ENCODE measurements at regions not wholly inside any gene's neighbourhood (a gene's known extent, or its start where the extent isn't known, plus 50 kb on each side); places are given as distances from the start of the nearest gene placed in this dataset.

GRCh38 chr7:13282377-13282980, 595.0 kb downstream of the ARL4A start:
- no peak overlapping the region for H3K4me3 ChIP-seq (ENCODE audit: low read length)
- DNase-seq (ENCODE audit: low read depth) = peak; percentile 39
- TF ChIP-seq, protein P1, sequence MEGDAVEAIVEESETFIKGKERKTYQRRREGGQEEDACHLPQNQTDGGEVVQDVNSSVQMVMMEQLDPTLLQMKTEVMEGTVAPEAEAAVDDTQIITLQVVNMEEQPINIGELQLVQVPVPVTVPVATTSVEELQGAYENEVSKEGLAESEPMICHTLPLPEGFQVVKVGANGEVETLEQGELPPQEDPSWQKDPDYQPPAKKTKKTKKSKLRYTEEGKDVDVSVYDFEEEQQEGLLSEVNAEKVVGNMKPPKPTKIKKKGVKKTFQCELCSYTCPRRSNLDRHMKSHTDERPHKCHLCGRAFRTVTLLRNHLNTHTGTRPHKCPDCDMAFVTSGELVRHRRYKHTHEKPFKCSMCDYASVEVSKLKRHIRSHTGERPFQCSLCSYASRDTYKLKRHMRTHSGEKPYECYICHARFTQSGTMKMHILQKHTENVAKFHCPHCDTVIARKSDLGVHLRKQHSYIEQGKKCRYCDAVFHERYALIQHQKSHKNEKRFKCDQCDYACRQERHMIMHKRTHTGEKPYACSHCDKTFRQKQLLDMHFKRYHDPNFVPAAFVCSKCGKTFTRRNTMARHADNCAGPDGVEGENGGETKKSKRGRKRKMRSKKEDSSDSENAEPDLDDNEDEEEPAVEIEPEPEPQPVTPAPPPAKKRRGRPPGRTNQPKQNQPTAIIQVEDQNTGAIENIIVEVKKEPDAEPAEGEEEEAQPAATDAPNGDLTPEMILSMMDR (conservative IDR thresholded peaks at IDR 0.05; ENCODE audit: low read length) = peak; percentile 60

DNA sequence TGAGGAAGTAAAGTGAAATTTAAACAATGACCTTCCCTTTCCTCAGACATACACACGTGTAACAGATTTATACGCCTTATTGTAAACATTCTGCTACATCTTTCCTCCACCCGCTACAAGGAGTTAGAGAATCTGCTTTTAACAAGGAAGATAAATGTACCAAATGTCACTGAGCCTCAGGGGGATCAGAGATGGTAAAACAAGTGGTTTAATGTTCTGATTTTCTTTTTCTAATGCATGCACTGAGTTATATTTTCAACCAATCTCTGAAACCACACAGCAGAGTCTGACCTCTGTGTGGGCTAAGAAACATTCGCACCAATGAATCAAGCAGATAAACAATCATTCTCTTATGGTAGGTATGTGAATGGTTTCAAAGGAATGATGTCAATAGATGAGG, 599.5 kb downstream of the ARL4A start:
- DNase-seq (ENCODE audit: low read depth) = no peak
- TF ChIP-seq, protein P1 (conservative IDR thresholded peaks at IDR 0.05; ENCODE audit: low read length) = no peak

GRCh38 chr7:13288516-13288915, 601.1 kb downstream of the ARL4A start:
- TF ChIP-seq, protein P1 (conservative IDR thresholded peaks at IDR 0.05; ENCODE audit: low read length) = no peak
- peak; percentile 3 for DNase-seq (ENCODE audit: low read depth)
- H3K4me3 ChIP-seq (ENCODE audit: low read length) = no peak overlapping the region

More for the DNA sequence above, 599.5 kb downstream of the ARL4A start:
- H3K4me3 ChIP-seq (ENCODE audit: low read length) = no peak overlapping the region

DNA sequence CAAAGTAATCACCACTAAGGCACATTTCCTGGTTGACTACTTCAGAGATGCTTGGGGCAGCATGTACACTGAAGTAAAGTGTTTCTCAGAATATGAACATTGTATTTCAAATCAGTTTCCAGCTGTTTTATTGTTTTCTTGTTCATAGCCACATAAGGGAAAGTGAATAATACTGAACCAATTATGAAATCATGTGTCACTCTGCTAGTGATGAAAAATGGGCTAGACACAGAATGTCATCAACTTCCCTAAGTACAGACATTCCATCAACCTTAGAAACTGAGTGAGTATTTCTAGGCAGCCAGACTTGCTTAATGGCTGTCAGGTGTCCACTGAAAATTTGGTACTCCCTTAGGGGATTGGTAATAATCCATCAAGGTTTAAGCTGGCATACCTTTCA, 603.5 kb downstream of the ARL4A start:
- no peak overlapping the region for H3K4me3 ChIP-seq (ENCODE audit: low read length)
- DNase-seq (ENCODE audit: low read depth) = peak; percentile 21
- TF ChIP-seq, protein P1 (conservative IDR thresholded peaks at IDR 0.05; ENCODE audit: low read length) = no peak

- no peak for DNase-seq (ENCODE audit: low read depth)
- H3K4me3 ChIP-seq (ENCODE audit: low read length) = no peak overlapping the region
- TF ChIP-seq, protein P1 (conservative IDR thresholded peaks at IDR 0.05; ENCODE audit: low read length) = no peak
These were observed 606.0 kb downstream of the ARL4A start for GRCh38 chr7:13293264-13294002.

DNA sequence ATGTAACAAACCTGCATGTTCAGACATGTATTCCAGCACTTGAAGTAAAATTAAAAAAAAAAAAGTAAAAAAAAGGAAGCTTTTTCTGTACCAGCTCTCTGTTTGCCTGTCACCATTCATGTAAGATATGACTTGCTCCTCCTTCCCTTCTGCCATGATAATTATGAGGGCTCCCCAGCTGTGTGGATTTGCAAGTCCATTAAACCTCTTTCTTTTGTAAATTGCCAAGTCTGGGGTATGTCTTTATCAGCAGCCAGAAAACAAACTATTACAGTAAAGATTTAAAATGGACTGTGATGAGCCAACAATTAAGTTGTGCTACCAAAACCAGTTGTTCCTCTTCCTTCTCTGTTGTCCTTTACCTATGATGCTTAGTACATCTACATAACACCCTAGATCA, 619.6 kb downstream of the ARL4A start:
- H3K4me3 ChIP-seq (ENCODE audit: low read length) = no peak overlapping the region
- TF ChIP-seq, protein P1 (conservative IDR thresholded peaks at IDR 0.05; ENCODE audit: low read length) = no peak
- no peak for DNase-seq (ENCODE audit: low read depth)

GRCh38 chr7:13308423-13308822, 621.0 kb downstream of the ARL4A start:
- TF ChIP-seq, protein P1 (conservative IDR thresholded peaks at IDR 0.05; ENCODE audit: low read length) = no peak
- no peak for DNase-seq (ENCODE audit: low read depth)
- H3K4me3 ChIP-seq (ENCODE audit: low read length) = no peak overlapping the region

All from AG10803 (cell line).